ENCODE measurements at regions not wholly inside any gene's neighbourhood (a gene's known extent, or its start where the extent isn't known, plus 50 kb on each side); places are given as distances from the start of the nearest gene placed in this dataset.

GRCh38 chr16:79312502-79312901 lies 288.0 kb downstream of the MAF start:
- no peak for TF ChIP-seq CTCF (IDR thresholded peaks at IDR 0.05; ENCODE audit: borderline replicate concordance, extremely low read depth, low read length, poor library complexity, severe bottlenecking)
- TF ChIP-seq EZH2 (IDR thresholded peaks at IDR 0.05; ENCODE audit: borderline replicate concordance, low read depth, low read length, severe bottlenecking), result no peak

All from DND-41 (cell line).